Panc1 (cell line): ENCODE measurements at regions not wholly inside any gene's neighbourhood (a gene's known extent, or its start where the extent isn't known, plus 50 kb on each side); places are given as distances from the start of the nearest gene placed in this dataset.

Experiments used
- POLR2AphosphoS5 ChIP-seq: IDR thresholded peaks from 2 replicates; pipeline ENCODE4 v1.6.1; 2012; ENCODE audit warnings: mild to moderate bottlenecking, low read depth, low read length, moderate library complexity
- SIN3A ChIP-seq: IDR thresholded peaks from 2 replicates; pipeline ENCODE4 v1.6.1; 2012; ENCODE audit warnings: low read depth, mild to moderate bottlenecking, low read length, moderate library complexity, borderline replicate concordance; ENCODE audit not compliant: insufficient read depth
- TCF7L2 ChIP-seq: IDR thresholded peaks from 2 replicates; pipeline ENCODE4 v1.6.1; 2011; ENCODE audit warnings: mild to moderate bottlenecking, low read depth, low read length, inconsistent platforms
- TF ChIP-seq, protein P1 (sequence below): fragments of 450-650 bp; IDR thresholded peaks from 2 replicates; pipeline ENCODE4 v1.5.1; 2017; ENCODE audit warnings: mild to moderate bottlenecking
- TF ChIP-seq, protein P2 (sequence below), 2 experiments: IDR thresholded peaks; 2 replicates each; pipeline ENCODE4 v1.6.1; 2011 to 2012; ENCODE audit warnings: low read depth in 2 of 2, control low read depth in 1 of 2, low read length in 1 of 2, mild to moderate bottlenecking in 1 of 2, moderate library complexity in 1 of 2; ENCODE audit not compliant: insufficient read depth in 1 of 2

DNA sequence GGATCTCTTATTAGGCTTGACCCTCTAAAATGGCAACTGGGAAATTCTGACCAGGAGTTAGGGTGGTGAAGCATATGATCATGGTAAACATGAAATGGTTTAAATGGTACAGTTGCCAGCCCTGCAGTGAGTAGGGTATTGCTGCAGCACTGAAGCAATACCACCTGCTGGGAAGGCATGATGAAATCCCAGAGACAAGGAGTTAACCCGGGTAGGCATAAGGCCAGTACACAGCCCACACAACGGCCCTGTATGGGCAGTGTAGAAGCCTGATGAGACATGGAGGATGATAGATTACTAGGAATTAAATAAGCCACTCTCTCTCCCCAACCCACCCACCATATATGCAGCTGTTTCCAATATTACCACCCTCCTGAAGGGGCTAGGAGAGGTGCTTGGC lies 197.4 kb upstream of the MOCS1 start:
- TF ChIP-seq, protein P1, sequence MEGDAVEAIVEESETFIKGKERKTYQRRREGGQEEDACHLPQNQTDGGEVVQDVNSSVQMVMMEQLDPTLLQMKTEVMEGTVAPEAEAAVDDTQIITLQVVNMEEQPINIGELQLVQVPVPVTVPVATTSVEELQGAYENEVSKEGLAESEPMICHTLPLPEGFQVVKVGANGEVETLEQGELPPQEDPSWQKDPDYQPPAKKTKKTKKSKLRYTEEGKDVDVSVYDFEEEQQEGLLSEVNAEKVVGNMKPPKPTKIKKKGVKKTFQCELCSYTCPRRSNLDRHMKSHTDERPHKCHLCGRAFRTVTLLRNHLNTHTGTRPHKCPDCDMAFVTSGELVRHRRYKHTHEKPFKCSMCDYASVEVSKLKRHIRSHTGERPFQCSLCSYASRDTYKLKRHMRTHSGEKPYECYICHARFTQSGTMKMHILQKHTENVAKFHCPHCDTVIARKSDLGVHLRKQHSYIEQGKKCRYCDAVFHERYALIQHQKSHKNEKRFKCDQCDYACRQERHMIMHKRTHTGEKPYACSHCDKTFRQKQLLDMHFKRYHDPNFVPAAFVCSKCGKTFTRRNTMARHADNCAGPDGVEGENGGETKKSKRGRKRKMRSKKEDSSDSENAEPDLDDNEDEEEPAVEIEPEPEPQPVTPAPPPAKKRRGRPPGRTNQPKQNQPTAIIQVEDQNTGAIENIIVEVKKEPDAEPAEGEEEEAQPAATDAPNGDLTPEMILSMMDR: no peak
- TF ChIP-seq, protein P2, sequence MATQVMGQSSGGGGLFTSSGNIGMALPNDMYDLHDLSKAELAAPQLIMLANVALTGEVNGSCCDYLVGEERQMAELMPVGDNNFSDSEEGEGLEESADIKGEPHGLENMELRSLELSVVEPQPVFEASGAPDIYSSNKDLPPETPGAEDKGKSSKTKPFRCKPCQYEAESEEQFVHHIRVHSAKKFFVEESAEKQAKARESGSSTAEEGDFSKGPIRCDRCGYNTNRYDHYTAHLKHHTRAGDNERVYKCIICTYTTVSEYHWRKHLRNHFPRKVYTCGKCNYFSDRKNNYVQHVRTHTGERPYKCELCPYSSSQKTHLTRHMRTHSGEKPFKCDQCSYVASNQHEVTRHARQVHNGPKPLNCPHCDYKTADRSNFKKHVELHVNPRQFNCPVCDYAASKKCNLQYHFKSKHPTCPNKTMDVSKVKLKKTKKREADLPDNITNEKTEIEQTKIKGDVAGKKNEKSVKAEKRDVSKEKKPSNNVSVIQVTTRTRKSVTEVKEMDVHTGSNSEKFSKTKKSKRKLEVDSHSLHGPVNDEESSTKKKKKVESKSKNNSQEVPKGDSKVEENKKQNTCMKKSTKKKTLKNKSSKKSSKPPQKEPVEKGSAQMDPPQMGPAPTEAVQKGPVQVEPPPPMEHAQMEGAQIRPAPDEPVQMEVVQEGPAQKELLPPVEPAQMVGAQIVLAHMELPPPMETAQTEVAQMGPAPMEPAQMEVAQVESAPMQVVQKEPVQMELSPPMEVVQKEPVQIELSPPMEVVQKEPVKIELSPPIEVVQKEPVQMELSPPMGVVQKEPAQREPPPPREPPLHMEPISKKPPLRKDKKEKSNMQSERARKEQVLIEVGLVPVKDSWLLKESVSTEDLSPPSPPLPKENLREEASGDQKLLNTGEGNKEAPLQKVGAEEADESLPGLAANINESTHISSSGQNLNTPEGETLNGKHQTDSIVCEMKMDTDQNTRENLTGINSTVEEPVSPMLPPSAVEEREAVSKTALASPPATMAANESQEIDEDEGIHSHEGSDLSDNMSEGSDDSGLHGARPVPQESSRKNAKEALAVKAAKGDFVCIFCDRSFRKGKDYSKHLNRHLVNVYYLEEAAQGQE (IDR thresholded peaks at IDR 0.05; ENCODE audit: insufficient read depth in 1 of 2, low read depth in 2 of 2, low read length in 1 of 2): no peak
- TF ChIP-seq TCF7L2 (no peak), SIN3A (no peak), POLR2AphosphoS5 (no peak)
